ENCODE measurements at regions not wholly inside any gene's neighbourhood (a gene's known extent, or its start where the extent isn't known, plus 50 kb on each side); places are given as distances from the start of the nearest gene placed in this dataset.

DNA sequence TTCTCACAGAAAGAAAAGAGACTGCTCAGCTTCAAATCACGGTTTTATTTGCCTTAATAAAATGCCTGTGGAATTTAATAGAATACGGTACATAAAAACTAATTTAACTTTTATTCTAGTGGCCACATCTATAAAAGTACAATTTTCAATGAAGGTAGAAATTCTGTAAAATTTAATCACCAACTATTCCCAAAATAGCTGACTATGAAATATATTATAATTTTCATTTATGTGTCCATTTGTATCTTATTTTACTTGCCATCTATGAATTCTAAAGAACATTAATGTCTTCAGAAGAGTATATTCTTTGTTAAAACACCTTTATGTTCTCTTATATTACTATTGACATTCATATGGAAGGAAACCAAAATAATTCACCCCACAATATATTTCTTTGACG lies 192.6 kb downstream of the BTBD3 start:
- no peaks in the 10 kb centered on the region for H3K36me3 ChIP-seq (ENCODE audit: control insufficient read depth, insufficient read depth, low read length)
- DNase-seq (ENCODE audit: low read depth in 2 of 2), result no peak
- H3K4me1 ChIP-seq (ENCODE audit: control insufficient read depth, extremely low read depth, insufficient read depth, low read length), result no peaks in the 10 kb centered on the region
- H3K27ac ChIP-seq (ENCODE audit: insufficient read depth, low read length), result no peak overlapping the region
- no peak overlapping the region for H2AFZ ChIP-seq (ENCODE audit: low read length)
- no peaks in the 10 kb centered on the region for H3K27me3 ChIP-seq (ENCODE audit: control insufficient read depth, insufficient read depth, low read length)
- no peak overlapping the region for H3K9ac ChIP-seq (ENCODE audit: insufficient read depth, low read length)
- no peak overlapping the region for H3K4me2 ChIP-seq (ENCODE audit: extremely low read depth, insufficient read depth, low read length)
- no peaks in the 10 kb centered on the region for H3K9me3 ChIP-seq (ENCODE audit: control insufficient read depth, insufficient read depth, low read depth, low read length)
- no peak overlapping the region for H3K4me3 ChIP-seq (replicated peaks in 1 of 4; ENCODE audit: control extremely low read depth in 1 of 4, insufficient read depth in 1 of 4, low read depth in 3 of 4, low read length in 4 of 4)
- no peaks in the 10 kb centered on the region for H4K20me1 ChIP-seq (ENCODE audit: control insufficient read depth, extremely low read depth, insufficient read depth, low read length)
- no peaks in the 10 kb centered on the region for H3K79me2 ChIP-seq (ENCODE audit: control insufficient read depth, insufficient read depth, low read length)
- TF ChIP-seq EZH2 (IDR thresholded peaks at IDR 0.05; ENCODE audit: low read length, missing control alignments), result no peak
- no peak for TF ChIP-seq CTCF (conservative IDR thresholded peaks at IDR 0.05 in 1 of 2, IDR thresholded peaks at IDR 0.05 in 1 of 2; ENCODE audit: low read depth in 1 of 2, low read length in 2 of 2)

DNA sequence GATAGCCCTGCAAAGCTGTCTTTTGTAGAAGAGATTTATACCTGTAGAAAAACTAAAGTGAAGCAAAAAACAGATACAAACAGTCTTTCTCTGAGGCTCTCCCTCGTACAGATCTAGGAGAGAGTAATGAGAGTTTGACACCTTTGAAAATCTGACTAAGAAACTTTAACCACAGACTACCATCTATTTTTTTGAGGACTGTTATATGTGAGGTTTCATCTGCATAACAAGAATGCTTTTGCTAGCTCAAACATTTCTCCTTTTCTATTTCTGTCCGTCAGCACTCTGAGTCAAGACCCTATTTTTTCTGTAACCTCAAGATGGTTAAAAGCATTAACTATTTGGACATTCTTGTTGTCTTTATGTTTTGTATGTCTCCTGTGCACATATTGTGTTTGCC lies 193.0 kb downstream of the BTBD3 start:
- Histone ChIP-seq H3K36me3 (ENCODE audit: control insufficient read depth, insufficient read depth, low read length) (no peaks in the 10 kb centered on the region), H3K27ac (ENCODE audit: insufficient read depth, low read length) (no peak overlapping the region), H3K9ac (ENCODE audit: insufficient read depth, low read length) (no peak overlapping the region), H3K4me2 (ENCODE audit: extremely low read depth, insufficient read depth, low read length) (no peak overlapping the region), H3K4me3 (replicated peaks in 1 of 4; ENCODE audit: control extremely low read depth in 1 of 4, insufficient read depth in 1 of 4, low read depth in 3 of 4, low read length in 4 of 4) (no peak overlapping the region), H3K4me1 (ENCODE audit: control insufficient read depth, extremely low read depth, insufficient read depth, low read length) (no peaks in the 10 kb centered on the region), H3K27me3 (ENCODE audit: control insufficient read depth, insufficient read depth, low read length) (no peaks in the 10 kb centered on the region), H4K20me1 (ENCODE audit: control insufficient read depth, extremely low read depth, insufficient read depth, low read length) (no peaks in the 10 kb centered on the region), H3K9me3 (ENCODE audit: control insufficient read depth, insufficient read depth, low read depth, low read length) (no peaks in the 10 kb centered on the region), H2AFZ (ENCODE audit: low read length) (no peak overlapping the region), H3K79me2 (ENCODE audit: control insufficient read depth, insufficient read depth, low read length) (no peaks in the 10 kb centered on the region)
- peak in 1 of 2 donors; percentile 70 for DNase-seq (ENCODE audit: low read depth in 2 of 2)
- TF ChIP-seq CTCF (conservative IDR thresholded peaks at IDR 0.05 in 1 of 2, IDR thresholded peaks at IDR 0.05 in 1 of 2; ENCODE audit: low read depth in 1 of 2, low read length in 2 of 2) (no peak), EZH2 (IDR thresholded peaks at IDR 0.05; ENCODE audit: low read length, missing control alignments) (no peak)

DNA sequence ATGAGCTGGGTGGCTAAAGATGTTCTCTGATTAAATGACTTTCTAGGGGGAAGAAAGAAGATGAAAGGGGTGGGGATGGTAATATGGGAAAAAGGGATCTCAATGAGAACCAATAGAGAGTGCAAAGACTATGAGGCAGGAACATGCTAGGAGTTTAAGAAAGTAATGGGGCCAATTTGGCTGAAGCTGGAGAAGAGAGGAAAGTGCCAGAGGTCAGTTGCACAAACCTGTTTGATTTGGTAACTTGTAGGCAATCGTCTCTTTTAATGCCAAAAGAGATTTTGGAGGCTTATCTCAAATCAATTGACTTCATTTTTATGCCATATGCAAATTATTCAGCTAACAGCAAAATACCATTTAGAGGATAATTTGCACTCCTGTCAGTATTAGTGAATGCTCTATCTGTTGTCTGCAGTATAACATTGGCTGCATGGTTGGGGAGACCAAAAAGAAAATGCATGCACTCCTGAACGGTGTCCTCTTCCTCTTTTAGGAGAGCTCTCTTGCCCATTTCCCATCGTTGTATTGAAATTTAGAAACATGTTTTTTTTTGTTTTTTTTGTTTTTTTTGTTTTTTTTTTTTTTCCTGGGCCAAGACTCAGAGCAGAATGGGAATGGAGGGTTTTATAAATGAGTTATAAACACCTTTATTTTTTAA lies 193.9 kb downstream of the BTBD3 start:
- no peak overlapping the region for H3K4me2 ChIP-seq (ENCODE audit: extremely low read depth, insufficient read depth, low read length)
- H3K36me3 ChIP-seq (ENCODE audit: control insufficient read depth, insufficient read depth, low read length), result no peaks in the 10 kb centered on the region
- no peaks in the 10 kb centered on the region for H3K79me2 ChIP-seq (ENCODE audit: control insufficient read depth, insufficient read depth, low read length)
- H3K27ac ChIP-seq (ENCODE audit: insufficient read depth, low read length), result no peak overlapping the region
- no peak overlapping the region for H2AFZ ChIP-seq (ENCODE audit: low read length)
- H4K20me1 ChIP-seq (ENCODE audit: control insufficient read depth, extremely low read depth, insufficient read depth, low read length), result no peaks in the 10 kb centered on the region
- H3K4me1 ChIP-seq (ENCODE audit: control insufficient read depth, extremely low read depth, insufficient read depth, low read length), result no peaks in the 10 kb centered on the region
- TF ChIP-seq CTCF (conservative IDR thresholded peaks at IDR 0.05 in 1 of 2, IDR thresholded peaks at IDR 0.05 in 1 of 2; ENCODE audit: low read depth in 1 of 2, low read length in 2 of 2) (no peak), EZH2 (IDR thresholded peaks at IDR 0.05; ENCODE audit: low read length, missing control alignments) (no peak)
- no peak overlapping the region for H3K4me3 ChIP-seq (replicated peaks in 1 of 4; ENCODE audit: control extremely low read depth in 1 of 4, insufficient read depth in 1 of 4, low read depth in 3 of 4, low read length in 4 of 4)
- no peak for DNase-seq (ENCODE audit: low read depth in 2 of 2)
- H3K27me3 ChIP-seq (ENCODE audit: control insufficient read depth, insufficient read depth, low read length), result no peaks in the 10 kb centered on the region
- no peak overlapping the region for H3K9ac ChIP-seq (ENCODE audit: insufficient read depth, low read length)
- H3K9me3 ChIP-seq (ENCODE audit: control insufficient read depth, insufficient read depth, low read depth, low read length), result no peaks in the 10 kb centered on the region
